B cell (primary cell): ENCODE measurements at regions not wholly inside any gene's neighbourhood (a gene's known extent, or its start where the extent isn't known, plus 50 kb on each side); places are given as distances from the start of the nearest gene placed in this dataset.

Experiments
- ATAC-seq: fragments of 200-7000 bp; cut with Tn5 transposase; one replicate; pipeline ENCODE4 v1.10.0; 2021; ENCODE audit warnings: low read depth, mild to moderate bottlenecking, moderate number of reproducible peaks, moderate library complexity
- CTCF ChIA-PET: fragments of 350-600 bp; sonication (Branson Sonifier 250); formaldehyde crosslinking; loops from one replicate; lab custom pipeline; 2021; ENCODE audit warnings: antibody characterized with exemption, inconsistent platforms; lab: Charles Lee
- POLR2A ChIA-PET: fragments of 350-600 bp; sonication (Branson Sonifier 250); formaldehyde crosslinking; loops from one replicate; lab custom pipeline; 2021; ENCODE audit warnings: antibody characterized with exemption; lab: Charles Lee
- DNase-seq: peaks from one replicate; pipeline ENCODE4 v3.0.0; 2013
- H2AFZ ChIP-seq: 2 replicates; pipeline ENCODE4 v1.6.1; 2012; ENCODE audit warnings: mild to moderate bottlenecking, low read depth, low read length; ENCODE audit not compliant: insufficient read depth, poor library complexity, severe bottlenecking
- H3K27ac ChIP-seq, 2 donors: 1 replicate in 1 of 2; 2 replicates in 1 of 2; pipeline ENCODE4 v1.5.1; 2012 to 2013; ENCODE audit warnings: low read length in 2 of 2, mild to moderate bottlenecking in 2 of 2, moderate library complexity in 1 of 2
- H3K27me3 ChIP-seq, 4 experiments: fragments of 200-600 bp in 1 of 4; sonication (generic) in 1 of 4; replicated peaks in 1 of 4; 1 replicate in 2 of 4; 2 replicates in 2 of 4; pipeline versions ENCODE4 v1.6.1 to v1.7.0; 2013 to 2016; ENCODE audit warnings: low read length in 3 of 4, mild to moderate bottlenecking in 2 of 4, mixed read lengths in 1 of 4, moderate library complexity in 1 of 4; ENCODE audit not compliant: insufficient read depth in 4 of 4, control insufficient read depth in 3 of 4; ENCODE audit errors: control extremely low read depth in 1 of 4
- H3K36me3 ChIP-seq, 2 experiments: replicated peaks in 1 of 2; 1 replicate in 1 of 2; 2 replicates in 1 of 2; pipeline versions ENCODE4 v1.6.1 to v1.7.1; 2013; ENCODE audit warnings: low read length in 1 of 2; ENCODE audit not compliant: insufficient read depth in 2 of 2, control insufficient read depth in 1 of 2; ENCODE audit errors: control extremely low read depth in 1 of 2, extremely low read depth in 1 of 2
- H3K4me1 ChIP-seq, 2 donors: fragments of 200-600 bp in 1 of 2; sonication (generic) in 1 of 2; 1 replicate in 1 of 2; 2 replicates in 1 of 2; pipeline versions ENCODE4 v1.5.1 to v1.6.1; 2013 to 2017; ENCODE audit warnings: low read length in 2 of 2; ENCODE audit not compliant: control insufficient read depth in 2 of 2, insufficient read depth in 2 of 2
- H3K4me2 ChIP-seq: replicated peaks from 2 replicates; pipeline ENCODE3; 2012; ENCODE audit warnings: mild to moderate bottlenecking, low read depth, low read length; ENCODE audit not compliant: poor library complexity, severe bottlenecking
- H3K4me3 ChIP-seq, 5 experiments: fragments of 200-600 bp in 1 of 5; sonication (generic) in 1 of 5; 1 replicate in 3 of 5; 2 replicates in 2 of 5; pipeline versions ENCODE4 v1.5.1 to v1.7.0; 2011 to 2016; ENCODE audit warnings: low read length in 4 of 5, mild to moderate bottlenecking in 4 of 5, low read depth in 2 of 5, control low read depth in 1 of 5, moderate library complexity in 1 of 5; ENCODE audit not compliant: insufficient read depth in 1 of 5; ENCODE audit errors: control extremely low read depth in 1 of 5, extremely low read depth in 1 of 5
- H3K79me2 ChIP-seq: fragments of 200-600 bp; sonication (generic); one replicate; pipeline ENCODE4 v1.6.0; 2016; ENCODE audit warnings: low read length; ENCODE audit not compliant: control insufficient read depth, insufficient read depth
- H3K9ac ChIP-seq: fragments of 200-600 bp; sonication (generic); 2 replicates; pipeline ENCODE4 v1.6.1; 2017; ENCODE audit warnings: mild to moderate bottlenecking, low read length, moderate library complexity
- H3K9me3 ChIP-seq, 3 donors: one replicate each; pipeline versions ENCODE4 v1.6.1 to v1.7.1; 2013; ENCODE audit warnings: low read length in 2 of 3; ENCODE audit not compliant: control insufficient read depth in 2 of 3, insufficient read depth in 1 of 3; ENCODE audit errors: control extremely low read depth in 1 of 3
- H4K20me1 ChIP-seq: 2 replicates; pipeline ENCODE4 v1.6.0; 2012; ENCODE audit warnings: mild to moderate bottlenecking, low read length; ENCODE audit not compliant: insufficient read depth, control insufficient read depth, poor library complexity, severe bottlenecking
- H3K27ac Mint-ChIP-seq: one replicate; pipeline ENCODE4 v1.8.0; 2021; ENCODE audit warnings: mixed read lengths
- H3K27me3 Mint-ChIP-seq: one replicate; pipeline ENCODE4 v1.8.0; 2021; ENCODE audit warnings: mixed read lengths
- H3K4me1 Mint-ChIP-seq: one replicate; pipeline ENCODE4 v1.8.0; 2021; ENCODE audit warnings: mixed read lengths
- H3K4me3 Mint-ChIP-seq: one replicate; pipeline ENCODE4 v1.8.0; 2021; ENCODE audit warnings: mixed read lengths
- H3K9me3 Mint-ChIP-seq: one replicate; pipeline ENCODE4 v1.8.0; 2022; ENCODE audit warnings: mixed read lengths; ENCODE audit not compliant: insufficient read depth
- CTCF ChIP-seq: fragments of 200-600 bp; IDR thresholded peaks from one replicate; pipeline ENCODE4 v1.8.0; 2022; ENCODE audit warnings: antibody characterized with exemption, mild to moderate bottlenecking
- EZH2 ChIP-seq: IDR thresholded peaks from 2 replicates; pipeline ENCODE4 v1.6.1; 2012; ENCODE audit warnings: borderline replicate concordance, low read depth, mild to moderate bottlenecking, moderate library complexity, low read length; ENCODE audit not compliant: insufficient read depth, poor library complexity, severe bottlenecking
- WGBS: methylation state at CpG from one replicate; pipeline ENCODE4 v1.1.5; 2013; ENCODE audit warnings: missing lambda C conversion rate; ENCODE audit not compliant: insufficient coverage; 5-methylcytosine and 5-hydroxymethylcytosine counted together
- intact Hi-C: fragments of 100-400 bp; cut with micrococcal nuclease; formaldehyde crosslinking; loops from one replicate; pipeline ENCODE4 v1.10.0; 2022

GRCh38 chr7:95649546-95649945 lies 53.2 kb upstream of the PDK4 start:
- no peak overlapping the region for H3K4me2 ChIP-seq
- TF ChIP-seq CTCF (no peak), EZH2 (no peak)
- no peaks in the 10 kb centered on the region for H3K4me1 ChIP-seq
- ChIA-PET CTCF (interaction anchor here (1.6 kb wide), 1 partner anchor 37 kb away, joined by 3 read pairs; no protein-coding TSS in a partner anchor), POLR2A (no interaction called here)
- no peak overlapping the region for H3K9ac ChIP-seq
- peaks cover 6% of the 10 kb centered on the region for H3K27me3 Mint-ChIP-seq
- H4K20me1 ChIP-seq, result no peaks in the 10 kb centered on the region
- no peaks in the 10 kb centered on the region for H3K9me3 Mint-ChIP-seq
- WGBS, result no CpG with 5 or more reads among the region's 3 CpGs
- no peak overlapping the region for H3K27ac Mint-ChIP-seq
- no peak overlapping the region for H3K4me3 ChIP-seq
- no peak overlapping the region for H3K27ac ChIP-seq
- ATAC-seq (no peak), DNase-seq (no peak)
- intact Hi-C loops, result no loop called here
- H3K4me1 Mint-ChIP-seq, result no peaks in the 10 kb centered on the region
- no peaks in the 10 kb centered on the region for H3K36me3 ChIP-seq
- H3K4me3 Mint-ChIP-seq, result no peak overlapping the region
- no peaks in the 10 kb centered on the region for H3K27me3 ChIP-seq
- no peak overlapping the region for H2AFZ ChIP-seq
- no peaks in the 10 kb centered on the region for H3K9me3 ChIP-seq
- no peaks in the 10 kb centered on the region for H3K79me2 ChIP-seq

GRCh38 chr7:95646350-95646749 lies 50.0 kb upstream of the PDK4 start:
- Histone ChIP-seq H3K9me3 (no peaks in the 10 kb centered on the region), H3K4me1 (no peaks in the 10 kb centered on the region), H3K79me2 (no peaks in the 10 kb centered on the region), H2AFZ (no peak overlapping the region), H3K36me3 (no peaks in the 10 kb centered on the region), H3K9ac (no peak overlapping the region), H3K27ac (no peak overlapping the region), H3K4me3 (no peak overlapping the region), H4K20me1 (no peaks in the 10 kb centered on the region), H3K4me2 (no peak overlapping the region), H3K27me3 (no peaks in the 10 kb centered on the region)
- Mint-ChIP-seq H3K4me3 (no peak overlapping the region), H3K27me3 (no peaks in the 10 kb centered on the region), H3K9me3 (no peaks in the 10 kb centered on the region), H3K4me1 (no peaks in the 10 kb centered on the region), H3K27ac (no peak overlapping the region)
- no peak for TF ChIP-seq EZH2
- no peak for TF ChIP-seq CTCF
- POLR2A ChIA-PET, result no interaction called here
- no CpG with 5 or more reads among the region's 1 CpG for WGBS
- DNase-seq (no peak), ATAC-seq (no peak)
- intact Hi-C loops, result no loop called here
- CTCF ChIA-PET, result no interaction called here
